ENCODE measurements at regions not wholly inside any gene's neighbourhood (a gene's known extent, or its start where the extent isn't known, plus 50 kb on each side); places are given as distances from the start of the nearest gene placed in this dataset.

DNA sequence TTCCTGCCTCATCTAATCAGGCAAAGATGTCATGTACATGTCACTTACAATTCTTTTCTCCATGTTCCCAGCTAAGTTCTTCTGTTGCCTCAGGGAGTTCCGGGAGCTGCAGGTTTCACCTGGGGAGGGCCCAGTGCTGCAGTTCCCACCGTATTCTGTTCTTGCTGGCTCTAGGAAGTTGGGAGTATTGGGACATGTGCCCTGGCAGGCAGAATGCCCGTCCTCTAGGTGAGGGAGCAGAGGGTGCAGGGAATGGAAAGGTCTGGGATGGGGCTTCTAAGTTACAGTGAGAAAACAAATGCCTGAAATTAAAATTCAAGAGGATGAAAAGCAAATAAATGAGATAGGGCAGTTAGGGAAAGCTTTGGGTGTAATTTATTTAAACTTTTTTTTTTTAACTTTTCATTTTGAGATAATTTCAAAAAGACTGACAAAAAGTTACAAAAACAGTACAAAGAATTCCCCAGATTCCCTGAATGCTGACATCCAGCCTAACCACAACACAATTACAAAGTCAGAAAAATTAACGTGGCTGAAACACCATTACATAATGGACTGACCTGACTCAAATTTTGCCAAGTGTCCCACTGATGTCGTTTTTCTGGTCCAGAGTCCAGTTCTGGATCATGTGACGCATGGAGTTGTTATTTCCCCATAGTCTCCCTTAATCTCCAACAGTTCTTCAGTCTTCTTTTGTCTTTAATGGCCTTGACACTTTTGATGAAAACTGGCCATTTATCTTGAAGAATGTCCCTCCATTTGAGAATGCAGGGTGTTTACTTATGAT lies 187.2 kb upstream of the MYL2 start:
- no peak for DNase-seq

- DNase-seq = no peak
These were observed 184.9 kb upstream of the MYL2 start for GRCh38 chr12:111105294-111105693.

DNA sequence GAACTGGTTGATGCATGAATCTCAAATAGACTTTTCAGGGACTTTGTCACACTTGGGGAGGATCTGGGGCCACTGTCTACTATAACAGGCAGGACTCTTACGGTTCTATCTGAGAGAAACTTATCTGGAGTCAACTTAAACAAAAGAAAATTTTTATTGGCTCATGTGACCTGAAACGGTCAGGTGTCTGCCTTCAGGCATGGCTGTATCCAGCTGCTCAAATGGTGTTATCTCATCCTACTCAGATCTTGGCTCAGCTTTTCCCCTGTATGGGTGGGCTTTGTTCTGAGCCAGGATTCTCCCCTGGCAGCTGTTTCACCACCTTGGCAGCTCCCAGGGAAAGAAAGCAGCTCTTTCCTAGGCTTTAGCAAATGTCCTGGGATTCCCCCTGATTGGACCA lies 183.2 kb upstream of the MYL2 start:
- DNase-seq = no peak

DNA sequence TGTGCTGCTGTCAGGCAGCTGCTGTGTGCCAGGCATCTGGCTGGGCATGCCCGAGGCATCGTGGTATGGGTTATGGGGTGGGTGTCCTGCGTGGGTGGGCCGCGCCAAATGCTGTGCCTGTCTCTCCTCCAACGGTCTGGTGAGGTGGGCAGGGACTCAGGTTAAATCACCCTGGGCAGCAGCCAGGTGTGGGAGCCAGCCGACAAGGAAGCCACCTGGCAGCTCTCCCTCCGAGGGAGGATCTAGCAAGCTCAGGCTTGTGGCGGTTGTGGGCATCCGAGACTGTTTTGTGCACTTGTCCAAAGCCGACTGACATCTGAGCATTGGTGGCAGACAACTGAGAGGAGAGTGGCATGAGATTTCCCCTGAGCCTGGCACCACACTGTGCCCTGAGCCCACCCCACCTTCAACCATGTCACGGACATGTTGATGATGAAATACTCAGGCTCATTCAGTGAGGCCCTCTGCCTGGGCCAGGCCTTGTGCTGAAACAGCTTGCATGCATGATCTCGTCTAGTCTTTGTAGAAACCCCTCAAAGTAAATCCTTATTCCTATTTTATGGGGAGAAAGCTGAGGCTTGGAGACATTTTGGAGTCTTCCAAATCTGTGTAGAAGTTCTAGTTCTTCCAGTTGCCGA lies 181.8 kb upstream of the MYL2 start:
- no peak for DNase-seq

- DNase-seq = no peak
These were observed 180.6 kb upstream of the MYL2 start for GRCh38 chr12:111101003-111101402.

- no peak for DNase-seq
These were observed 180.2 kb upstream of the MYL2 start for GRCh38 chr12:111100554-111100953.

DNA sequence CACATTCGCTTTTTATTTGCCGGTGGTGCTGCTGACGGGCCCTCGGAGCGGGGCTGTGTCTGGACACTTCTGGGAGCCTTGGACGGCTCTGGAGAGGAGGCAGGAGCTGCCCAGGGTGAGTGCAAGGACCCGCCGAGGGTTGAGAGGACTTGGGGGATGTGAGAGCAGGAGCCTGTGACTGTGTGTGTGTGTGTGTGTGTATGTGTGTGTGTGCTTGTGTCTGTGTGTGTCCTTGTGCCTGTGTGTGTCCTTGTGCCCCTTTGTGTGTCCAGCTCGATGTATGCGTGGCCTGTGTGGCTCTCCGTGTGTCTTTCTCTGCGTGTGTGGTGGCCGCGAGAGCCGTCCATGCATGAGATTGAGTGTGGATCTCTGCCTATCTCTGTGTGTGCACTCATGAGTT lies 179.6 kb upstream of the MYL2 start:
- no peak for DNase-seq

GRCh38 chr12:111099186-111099585 lies 178.8 kb upstream of the MYL2 start:
- DNase-seq = no peak

- no peak for DNase-seq
These were observed 174.0 kb upstream of the MYL2 start for GRCh38 chr12:111094157-111095010.

DNA sequence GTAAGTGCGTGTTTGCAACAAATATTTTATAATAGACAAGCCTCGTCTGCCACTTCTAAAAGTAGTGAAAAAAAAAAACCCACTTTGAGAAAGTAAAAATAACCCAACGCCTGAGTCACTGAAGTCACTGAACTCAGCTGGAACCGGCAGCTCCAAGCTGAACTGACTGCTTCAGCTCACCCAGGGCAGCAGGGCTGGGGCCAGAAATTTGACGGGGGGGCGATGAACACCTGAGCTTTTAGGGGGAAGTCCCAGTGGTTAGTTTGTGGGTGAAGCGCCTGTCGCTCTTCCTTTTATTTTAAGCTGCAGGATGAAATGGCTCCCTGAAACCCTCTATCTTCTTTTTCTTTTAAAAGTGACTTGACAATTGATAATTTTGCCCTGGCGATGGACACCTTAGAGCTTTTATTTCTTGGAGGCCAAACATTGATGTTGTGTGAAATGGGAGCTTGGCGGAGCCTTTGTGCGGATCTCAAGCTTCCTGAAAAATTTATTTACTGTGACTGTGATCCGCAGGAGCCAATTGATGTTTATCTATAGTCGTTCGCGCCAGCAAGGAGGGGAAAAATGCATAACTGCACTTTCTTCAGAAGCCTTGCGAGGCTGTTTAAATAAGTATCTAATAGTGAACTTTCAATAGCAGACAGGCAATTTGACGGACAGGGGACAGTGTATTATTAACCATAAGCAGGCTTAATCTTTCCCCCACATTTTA lies 173.2 kb upstream of the MYL2 start:
- no peak for DNase-seq

GRCh38 chr12:111091051-111091450 lies 170.7 kb upstream of the MYL2 start:
- no peak for DNase-seq

DNA sequence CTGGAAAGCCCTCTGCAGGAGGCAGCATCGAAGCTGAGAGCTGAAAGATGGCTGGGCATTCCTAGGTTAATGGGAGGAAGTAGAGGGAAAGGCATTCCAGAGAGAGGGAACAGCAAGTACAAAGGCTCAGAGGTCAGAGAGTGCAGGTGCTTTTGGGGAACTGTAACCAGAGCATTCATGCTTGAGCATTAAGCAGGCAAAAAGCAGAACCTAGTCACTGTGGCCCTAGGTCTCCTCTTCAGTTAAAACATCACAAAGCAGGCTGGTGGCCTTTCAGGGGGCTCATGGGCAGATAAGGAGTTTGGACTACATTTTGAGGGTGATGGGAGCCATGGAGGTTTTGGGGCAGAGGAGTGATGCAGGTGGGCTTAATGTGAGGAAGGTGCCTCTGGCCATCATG lies 169.2 kb upstream of the MYL2 start:
- no peak for DNase-seq

GRCh38 chr12:111088409-111088808 lies 168.0 kb upstream of the MYL2 start:
- DNase-seq = no peak

DNA sequence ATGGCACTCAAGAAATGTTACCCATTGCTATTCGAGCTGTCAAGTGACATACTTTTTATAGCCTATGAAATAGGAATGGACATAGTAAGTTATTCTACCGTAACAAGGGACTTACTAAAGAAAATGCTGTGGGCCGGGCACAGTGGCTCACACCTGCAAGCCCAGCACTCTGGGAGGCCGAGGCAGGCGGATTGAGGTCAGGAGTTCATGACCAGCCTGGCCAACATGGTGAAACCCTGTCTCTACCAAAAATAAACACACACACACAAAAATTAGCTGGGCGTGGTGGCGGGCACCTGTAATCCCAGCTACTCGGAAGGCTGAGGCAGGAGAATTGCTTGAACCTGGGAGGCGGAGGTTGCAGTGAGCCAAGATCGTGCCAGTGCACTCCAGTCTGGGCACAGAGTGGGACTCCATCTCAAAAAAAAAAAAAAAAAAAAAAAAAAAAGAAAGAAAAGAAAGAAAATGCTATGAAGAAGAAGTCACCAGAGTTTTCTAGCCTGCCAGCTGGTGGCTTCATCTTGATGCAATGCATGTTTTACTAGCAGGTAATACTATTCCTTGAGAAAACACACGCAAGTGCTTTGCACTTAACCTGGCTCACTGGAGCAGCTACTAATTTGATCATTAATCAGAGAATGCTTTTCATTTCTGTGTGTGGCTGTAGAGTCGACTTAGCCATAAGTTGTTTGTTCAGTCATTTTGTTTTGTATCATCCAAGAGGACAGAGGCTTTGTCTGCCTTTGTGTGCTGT lies 166.7 kb upstream of the MYL2 start:
- no peak for DNase-seq

GRCh38 chr12:111085096-111085495 lies 164.7 kb upstream of the MYL2 start:
- DNase-seq = no peak

DNA sequence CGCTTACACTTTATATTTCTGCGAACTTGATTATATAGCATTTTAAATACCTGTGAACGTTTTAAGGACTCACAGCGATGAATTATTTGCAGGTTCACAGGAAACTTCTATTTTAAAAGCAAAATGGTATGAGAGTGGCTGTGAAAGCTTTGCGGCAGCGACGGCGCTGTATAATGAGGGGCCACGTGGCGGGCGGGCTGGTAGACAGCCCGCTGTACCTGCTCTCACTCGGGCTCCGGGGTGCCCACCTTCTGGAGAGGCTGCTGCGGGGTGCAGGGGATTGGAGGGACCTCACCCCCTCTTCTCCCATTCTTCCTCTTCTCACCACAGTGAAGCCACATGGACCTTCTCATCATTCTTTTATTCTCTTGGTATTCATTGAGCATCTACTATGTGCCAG lies 164.2 kb upstream of the MYL2 start:
- no peak for DNase-seq

- no peak for DNase-seq
These were observed 163.8 kb upstream of the MYL2 start for GRCh38 chr12:111084158-111084557.

- DNase-seq = no peak
These were observed 161.2 kb upstream of the MYL2 start for GRCh38 chr12:111081600-111081999.

- DNase-seq = no peak
These were observed 158.4 kb upstream of the MYL2 start for GRCh38 chr12:111078731-111079130.

DNA sequence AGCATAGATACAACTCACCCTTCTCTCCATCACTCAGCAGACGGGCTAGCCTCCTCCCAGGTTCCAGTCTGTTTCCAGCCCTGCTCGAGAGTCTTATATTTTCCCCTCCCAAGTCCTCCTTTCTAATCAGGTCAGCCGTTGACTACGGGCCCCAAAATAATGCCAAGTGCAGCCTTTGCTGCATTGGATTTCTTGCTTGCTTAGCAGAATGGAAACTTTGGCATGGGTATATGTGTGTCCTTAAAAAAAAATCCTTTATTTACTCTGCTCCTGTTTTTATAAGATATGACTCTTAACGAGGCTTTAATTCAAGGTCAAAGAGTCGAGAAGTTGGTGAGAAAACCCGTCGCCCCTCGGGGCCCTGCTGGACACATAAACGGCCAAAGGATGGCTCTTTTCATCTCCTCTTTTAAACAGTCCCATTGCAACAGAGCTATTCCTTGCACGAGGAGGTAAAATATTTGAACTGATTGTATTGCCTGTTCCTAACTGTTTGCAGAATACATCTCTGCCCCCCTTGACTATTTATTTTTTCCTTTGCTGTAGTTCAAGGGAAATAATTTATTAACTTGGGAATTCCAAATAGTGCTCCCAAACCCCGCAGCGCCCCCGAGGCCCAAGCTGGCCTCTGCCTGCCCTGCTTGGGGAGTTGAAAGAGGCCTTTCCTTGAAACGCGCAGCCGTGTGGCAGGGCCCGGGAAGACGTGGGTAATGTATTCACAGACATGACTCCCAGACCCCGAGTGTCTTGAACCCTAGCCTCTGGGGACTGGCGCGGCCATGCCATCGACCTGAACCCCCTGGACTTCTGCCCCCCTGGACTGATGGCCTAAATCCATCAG lies 156.5 kb upstream of the MYL2 start:
- no peak for DNase-seq

DNA sequence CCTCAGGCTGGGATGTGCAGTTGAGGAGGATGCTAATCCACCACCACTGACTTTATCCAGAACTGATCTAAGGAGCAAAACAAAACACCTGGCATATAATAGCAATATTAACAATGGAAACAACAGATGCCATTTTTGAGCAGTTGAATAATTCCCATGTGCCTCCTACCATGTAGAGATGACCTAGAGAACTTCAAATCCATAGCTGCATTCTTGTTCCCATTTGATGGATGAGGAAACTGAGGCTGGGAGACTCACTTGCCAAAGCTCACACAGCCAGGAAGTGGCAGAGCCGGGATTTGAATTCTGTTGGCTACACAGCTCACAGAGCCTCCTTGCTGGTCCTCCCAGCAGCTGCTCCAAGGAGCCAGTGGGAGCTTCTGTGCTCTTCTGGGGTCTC lies 155.8 kb upstream of the MYL2 start:
- DNase-seq = no peak
